Activated CD4-positive, alpha-beta T cell treated with anti-CD3 and anti-CD28 coated beads, Interleukin-2, amount 50 U/mL, for 1 hour (primary cell): ENCODE measurements at regions not wholly inside any gene's neighbourhood (a gene's known extent, or its start where the extent isn't known, plus 50 kb on each side); places are given as distances from the start of the nearest gene placed in this dataset.
"Not testable (repeated sequence)": the region's sequence is repeated elsewhere in the genome, so short reads cannot be mapped to it uniquely, and the experiment has no call there.

Source experiments
- DNase-seq: peaks from one replicate; pipeline ENCODE4 v3.0.0-alpha.2; 2020

- no peak for DNase-seq
Observed at GRCh38 chr18:42334931-42335330, 379.9 kb downstream of the PIK3C3 start.

- no peak for DNase-seq
Observed at GRCh38 chr18:42336139-42336538, 381.1 kb downstream of the PIK3C3 start.

GRCh38 chr18:42337337-42337736, 382.3 kb downstream of the PIK3C3 start:
- DNase-seq, result not testable (repeated sequence)

- DNase-seq, result no peak
Observed at GRCh38 chr18:42338683-42339082, 383.6 kb downstream of the PIK3C3 start.

- no peak for DNase-seq
Observed at GRCh38 chr18:42339372-42339771, 384.3 kb downstream of the PIK3C3 start.

GRCh38 chr18:42340423-42341009, 385.5 kb downstream of the PIK3C3 start:
- no peak for DNase-seq

- DNase-seq, result no peak
Observed at GRCh38 chr18:42341423-42341822, 386.4 kb downstream of the PIK3C3 start.

GRCh38 chr18:42348722-42349121, 393.7 kb downstream of the PIK3C3 start:
- no peak for DNase-seq

- DNase-seq, result no peak
Observed at GRCh38 chr18:42351455-42351854, 396.4 kb downstream of the PIK3C3 start.

GRCh38 chr18:42360716-42361115, 405.7 kb downstream of the PIK3C3 start:
- no peak for DNase-seq

- DNase-seq, result no peak
Observed at GRCh38 chr18:42363446-42364441, 408.7 kb downstream of the PIK3C3 start.

GRCh38 chr18:42364766-42365165, 409.7 kb downstream of the PIK3C3 start:
- no peak for DNase-seq

GRCh38 chr18:42365591-42365990, 410.6 kb downstream of the PIK3C3 start:
- no peak for DNase-seq

GRCh38 chr18:42373584-42373983, 418.6 kb downstream of the PIK3C3 start:
- no peak for DNase-seq

GRCh38 chr18:42374961-42375360, 419.9 kb downstream of the PIK3C3 start:
- DNase-seq, result no peak

- DNase-seq, result not testable (repeated sequence)
Observed at GRCh38 chr18:42378854-42379253, 423.8 kb downstream of the PIK3C3 start.

- not testable (repeated sequence) for DNase-seq
Observed at GRCh38 chr18:42381236-42381635, 426.2 kb downstream of the PIK3C3 start.

GRCh38 chr18:42392416-42392815, 437.4 kb downstream of the PIK3C3 start:
- no peak for DNase-seq

- DNase-seq, result no peak
Observed at GRCh38 chr18:42392926-42393325, 437.9 kb downstream of the PIK3C3 start.

GRCh38 chr18:42394238-42394637, 439.2 kb downstream of the PIK3C3 start:
- no peak for DNase-seq

GRCh38 chr18:42401131-42401673, 446.2 kb downstream of the PIK3C3 start:
- no peak for DNase-seq

- DNase-seq, result no peak
Observed at GRCh38 chr18:42404151-42404550, 449.1 kb downstream of the PIK3C3 start.

- no peak for DNase-seq
Observed at GRCh38 chr18:42409005-42409404, 454.0 kb downstream of the PIK3C3 start.

GRCh38 chr18:42412281-42412680, 457.2 kb downstream of the PIK3C3 start:
- no peak for DNase-seq
